ENCODE measurements at regions not wholly inside any gene's neighbourhood (a gene's known extent, or its start where the extent isn't known, plus 50 kb on each side); places are given as distances from the start of the nearest gene placed in this dataset.

DNA sequence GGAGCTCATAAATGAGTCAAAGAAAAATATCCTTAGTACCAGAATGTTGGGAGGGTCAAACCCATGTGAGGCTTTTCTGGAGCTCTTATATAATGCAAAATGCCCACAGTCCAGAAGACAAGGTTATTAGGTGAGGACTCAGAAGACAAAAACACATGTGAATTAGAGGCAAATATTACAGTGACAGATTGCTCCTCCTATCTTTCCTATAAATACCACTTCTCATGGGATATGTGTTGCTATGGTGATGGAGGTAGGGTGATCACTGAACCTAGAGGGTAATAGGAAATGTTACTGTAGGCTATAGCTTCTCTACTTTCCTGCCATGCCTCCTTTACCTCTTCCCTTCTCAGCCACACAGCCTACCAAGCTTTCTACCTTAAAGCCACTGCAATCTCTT lies 264.6 kb downstream of the SEC61B start:
- Histone ChIP-seq H3K79me2 (ENCODE audit: insufficient read depth, low read length) (no peaks in the 10 kb centered on the region), H2AFZ (ENCODE audit: insufficient read depth, low read depth, low read length, poor library complexity, severe bottlenecking) (no peak overlapping the region), H3K9ac (ENCODE audit: insufficient read depth, low read length, poor library complexity, severe bottlenecking) (no peak overlapping the region), H3K4me2 (replicated peaks; ENCODE audit: extremely low read depth, low read length, poor library complexity, severe bottlenecking) (no peak overlapping the region), H3K9me3 (replicated peaks in 1 of 2; ENCODE audit: control insufficient read depth in 1 of 2, insufficient read depth in 1 of 2, low read length in 2 of 2) (no peaks in the 10 kb centered on the region), H3K4me3 (replicated peaks in 1 of 3; ENCODE audit: low read depth in 2 of 3, low read length in 3 of 3) (no peak overlapping the region), H4K20me1 (ENCODE audit: insufficient read depth, low read length) (no peaks in the 10 kb centered on the region), H3K27me3 (ENCODE audit: control insufficient read depth in 2 of 2, insufficient read depth in 2 of 2, low read length in 2 of 2) (no peaks in the 10 kb centered on the region), H3K4me1 (ENCODE audit: control insufficient read depth in 1 of 2, insufficient read depth in 2 of 2, low read length in 2 of 2) (no peaks in the 10 kb centered on the region), H3K27ac (ENCODE audit: low read depth in 1 of 2, low read length in 2 of 2) (no peak overlapping the region), H3K36me3 (replicated peaks in 1 of 2; ENCODE audit: control insufficient read depth in 1 of 2, insufficient read depth in 2 of 2, low read length in 2 of 2) (no peaks in the 10 kb centered on the region)
- no peaks in the 10 kb centered on the region for H3K36me3 Mint-ChIP-seq
- peaks cover 2% of the 10 kb centered on the region for H3K4me1 Mint-ChIP-seq
- intact Hi-C loops (cut with micrococcal nuclease): no loop called here
- TF ChIP-seq, protein P1, sequence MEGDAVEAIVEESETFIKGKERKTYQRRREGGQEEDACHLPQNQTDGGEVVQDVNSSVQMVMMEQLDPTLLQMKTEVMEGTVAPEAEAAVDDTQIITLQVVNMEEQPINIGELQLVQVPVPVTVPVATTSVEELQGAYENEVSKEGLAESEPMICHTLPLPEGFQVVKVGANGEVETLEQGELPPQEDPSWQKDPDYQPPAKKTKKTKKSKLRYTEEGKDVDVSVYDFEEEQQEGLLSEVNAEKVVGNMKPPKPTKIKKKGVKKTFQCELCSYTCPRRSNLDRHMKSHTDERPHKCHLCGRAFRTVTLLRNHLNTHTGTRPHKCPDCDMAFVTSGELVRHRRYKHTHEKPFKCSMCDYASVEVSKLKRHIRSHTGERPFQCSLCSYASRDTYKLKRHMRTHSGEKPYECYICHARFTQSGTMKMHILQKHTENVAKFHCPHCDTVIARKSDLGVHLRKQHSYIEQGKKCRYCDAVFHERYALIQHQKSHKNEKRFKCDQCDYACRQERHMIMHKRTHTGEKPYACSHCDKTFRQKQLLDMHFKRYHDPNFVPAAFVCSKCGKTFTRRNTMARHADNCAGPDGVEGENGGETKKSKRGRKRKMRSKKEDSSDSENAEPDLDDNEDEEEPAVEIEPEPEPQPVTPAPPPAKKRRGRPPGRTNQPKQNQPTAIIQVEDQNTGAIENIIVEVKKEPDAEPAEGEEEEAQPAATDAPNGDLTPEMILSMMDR (IDR thresholded peaks at IDR 0.05): no peak
- no peak for DNase-seq
- no peak overlapping the region for H3K4me3 Mint-ChIP-seq
- H3K9me3 Mint-ChIP-seq: peaks cover 0 to 8% (median 0%) of the 10 kb centered on the region in 7 donors
- peaks cover 0 to 3% (median 0%) of the 10 kb centered on the region in 3 donors for H3K27me3 Mint-ChIP-seq (ENCODE audit: low read depth in 3 of 3)
- H3K27ac Mint-ChIP-seq: no peak overlapping the region

DNA sequence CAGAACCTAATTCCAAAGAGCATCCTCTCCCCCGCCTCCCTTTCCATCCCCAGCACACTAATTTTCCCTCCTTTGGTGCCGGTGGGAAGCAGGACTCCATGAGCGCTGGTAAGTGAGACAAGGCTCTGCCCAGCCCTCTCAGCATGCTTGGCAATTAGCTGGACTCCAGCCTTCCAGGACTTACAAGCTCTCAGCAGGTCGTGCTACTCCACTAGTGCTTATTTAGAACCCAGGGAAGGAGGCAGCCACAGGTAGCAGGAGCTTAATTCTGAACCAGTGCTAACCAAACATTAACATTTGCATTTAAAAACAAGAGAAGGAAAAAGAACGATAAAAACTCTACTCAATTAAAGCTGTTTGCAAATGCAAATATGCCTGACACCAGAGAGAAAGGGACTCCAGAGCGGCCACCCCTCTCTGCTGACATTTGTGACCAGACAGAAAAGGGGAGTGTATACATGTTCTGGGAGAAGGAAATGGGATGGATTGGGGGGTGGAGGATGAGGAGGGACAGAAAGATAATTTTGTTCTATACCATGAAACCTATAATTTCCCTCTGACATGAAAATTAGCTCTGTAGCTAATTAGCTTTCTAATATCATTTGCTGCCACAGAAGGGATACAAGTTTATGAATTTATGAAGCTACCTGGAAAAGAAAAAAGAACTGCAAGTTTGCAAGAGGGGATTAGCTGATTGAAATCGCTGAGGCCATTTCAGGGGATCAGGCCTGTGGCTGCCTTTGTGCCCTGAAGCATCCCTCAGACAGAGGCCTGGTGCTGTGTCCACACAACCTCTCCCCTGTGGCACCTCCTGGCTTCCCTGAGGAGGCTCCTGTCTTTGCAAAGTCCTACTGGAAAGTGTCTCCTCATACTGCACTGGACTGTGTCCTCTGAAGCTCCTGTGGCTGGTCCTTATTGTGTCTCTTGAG lies 266.3 kb downstream of the SEC61B start:
- 94% methylated on average over 3 of the region's 7 CpGs for WGBS (ENCODE audit: insufficient coverage)

More for the DNA sequence above, 266.3 kb downstream of the SEC61B start:
- no peak overlapping the region for H3K4me3 ChIP-seq (replicated peaks in 1 of 3; ENCODE audit: low read depth in 2 of 3, low read length in 3 of 3)
- H3K27ac ChIP-seq (ENCODE audit: low read depth in 1 of 2, low read length in 2 of 2): no peak overlapping the region
- Mint-ChIP-seq H3K9me3 (peaks cover 0 to 8% (median 0%) of the 10 kb centered on the region in 7 donors), H3K27ac (peak overlapping the region in 1 of 7 donors; percentile 14), H3K36me3 (no peaks in the 10 kb centered on the region), H3K27me3 (ENCODE audit: low read depth in 3 of 3) (peaks cover 0 to 6% (median 2%) of the 10 kb centered on the region in 3 donors), H3K4me1 (peaks cover 7% of the 10 kb centered on the region), H3K4me3 (no peak overlapping the region)
- no peaks in the 10 kb centered on the region for H3K9me3 ChIP-seq (replicated peaks in 1 of 2; ENCODE audit: control insufficient read depth in 1 of 2, insufficient read depth in 1 of 2, low read length in 2 of 2)
- H3K4me2 ChIP-seq (replicated peaks; ENCODE audit: extremely low read depth, low read length, poor library complexity, severe bottlenecking): no peak overlapping the region
- H2AFZ ChIP-seq (ENCODE audit: insufficient read depth, low read depth, low read length, poor library complexity, severe bottlenecking): no peak overlapping the region
- no peaks in the 10 kb centered on the region for H3K4me1 ChIP-seq (ENCODE audit: control insufficient read depth in 1 of 2, insufficient read depth in 2 of 2, low read length in 2 of 2)
- H3K27me3 ChIP-seq (ENCODE audit: control insufficient read depth in 2 of 2, insufficient read depth in 2 of 2, low read length in 2 of 2): no peaks in the 10 kb centered on the region
- intact Hi-C loops (cut with micrococcal nuclease): no loop called here
- no peak overlapping the region for H3K9ac ChIP-seq (ENCODE audit: insufficient read depth, low read length, poor library complexity, severe bottlenecking)
- no peak for DNase-seq
- no peaks in the 10 kb centered on the region for H3K36me3 ChIP-seq (replicated peaks in 1 of 2; ENCODE audit: control insufficient read depth in 1 of 2, insufficient read depth in 2 of 2, low read length in 2 of 2)
- H4K20me1 ChIP-seq (ENCODE audit: insufficient read depth, low read length): no peaks in the 10 kb centered on the region
- TF ChIP-seq, protein P1 (IDR thresholded peaks at IDR 0.05): no peak
- H3K79me2 ChIP-seq (ENCODE audit: insufficient read depth, low read length): no peaks in the 10 kb centered on the region

All from CD14-positive monocyte (primary cell).